ENCODE measurements at regions not wholly inside any gene's neighbourhood (a gene's known extent, or its start where the extent isn't known, plus 50 kb on each side); places are given as distances from the start of the nearest gene placed in this dataset.

GRCh38 chr21:39063517-39063916 is 119.7 kb downstream of the PSMG1 start:
- no peak for TF ChIP-seq GATA3 (IDR thresholded peaks at IDR 0.05; ENCODE audit: low read depth, low read length)
- TF ChIP-seq GATA2 (IDR thresholded peaks at IDR 0.05; ENCODE audit: low read depth, low read length): no peak

DNA sequence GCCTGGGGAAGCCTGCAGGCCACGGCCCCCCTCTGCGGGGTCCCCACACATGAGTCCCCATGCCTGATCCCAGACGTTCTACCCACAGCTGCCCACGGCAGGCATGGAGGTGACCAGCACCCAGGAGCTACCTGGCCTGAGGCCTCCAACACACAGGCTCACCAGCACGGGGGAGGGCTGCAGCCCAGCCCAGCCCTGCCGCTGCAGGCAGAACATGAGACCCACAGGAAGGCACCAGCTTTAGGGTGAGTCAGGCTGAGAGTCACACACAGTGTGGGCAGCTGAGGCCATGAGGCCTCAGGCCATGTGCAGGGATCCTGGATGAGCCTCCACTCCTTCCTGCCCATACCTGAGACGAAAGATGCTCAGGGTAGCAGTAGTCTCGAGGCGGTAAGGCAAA is 121.1 kb downstream of the PSMG1 start:
- TF ChIP-seq GATA3 (IDR thresholded peaks at IDR 0.05; ENCODE audit: low read depth, low read length) (no peak), GATA2 (IDR thresholded peaks at IDR 0.05; ENCODE audit: low read depth, low read length) (no peak)

- no peak for TF ChIP-seq GATA2 (IDR thresholded peaks at IDR 0.05; ENCODE audit: low read depth, low read length)
- no peak for TF ChIP-seq GATA3 (IDR thresholded peaks at IDR 0.05; ENCODE audit: low read depth, low read length)
Measured at GRCh38 chr21:39061766-39062165, 121.5 kb downstream of the PSMG1 start.

GRCh38 chr21:39060485-39061083 is 122.7 kb downstream of the PSMG1 start:
- no peak for TF ChIP-seq GATA3 (IDR thresholded peaks at IDR 0.05; ENCODE audit: low read depth, low read length)
- no peak for TF ChIP-seq GATA2 (IDR thresholded peaks at IDR 0.05; ENCODE audit: low read depth, low read length)

DNA sequence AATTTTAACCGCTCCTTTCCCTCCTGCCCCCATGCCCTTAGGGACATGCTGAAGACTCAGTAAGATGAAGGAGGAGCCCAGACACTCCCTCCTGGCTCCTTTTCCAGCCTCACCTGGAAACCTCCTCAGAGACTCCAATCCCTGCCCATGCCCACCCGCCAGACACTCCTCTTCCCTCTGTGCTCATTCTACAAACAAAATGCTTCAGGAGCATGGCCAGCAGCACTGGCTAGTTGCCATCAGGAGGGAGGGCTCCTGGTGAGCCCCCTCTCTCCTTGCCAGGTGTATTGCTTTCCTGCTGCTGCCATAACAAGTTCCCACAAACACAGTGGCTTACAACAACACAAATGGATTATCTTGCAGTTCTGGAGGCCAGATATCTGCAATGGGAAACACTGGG is 126.1 kb downstream of the PSMG1 start:
- TF ChIP-seq GATA3 (IDR thresholded peaks at IDR 0.05; ENCODE audit: low read depth, low read length): no peak
- TF ChIP-seq GATA2 (IDR thresholded peaks at IDR 0.05; ENCODE audit: low read depth, low read length): no peak

DNA sequence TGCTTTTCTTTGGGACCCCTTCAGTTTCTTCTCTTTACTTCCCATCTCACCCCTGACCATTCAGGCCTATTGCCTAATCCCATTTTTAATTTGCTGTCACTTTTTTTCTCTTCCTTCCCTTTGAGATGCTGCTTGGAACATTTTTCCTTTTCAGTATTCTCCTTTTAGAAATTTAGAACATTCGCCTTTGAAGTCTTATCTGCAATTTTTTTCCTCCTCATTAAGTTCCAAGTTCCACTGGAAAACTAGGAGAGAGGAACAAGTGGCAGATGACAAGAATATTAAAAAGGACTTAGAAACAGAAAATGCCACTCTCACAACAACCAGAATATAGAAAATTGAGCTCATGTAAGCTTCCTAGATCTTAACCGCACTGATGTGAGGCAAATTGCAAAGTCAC is 126.6 kb downstream of the PSMG1 start:
- TF ChIP-seq GATA2 (IDR thresholded peaks at IDR 0.05; ENCODE audit: low read depth, low read length) (no peak), GATA3 (IDR thresholded peaks at IDR 0.05; ENCODE audit: low read depth, low read length) (no peak)

GRCh38 chr21:39055167-39055767 is 128.0 kb downstream of the PSMG1 start:
- TF ChIP-seq GATA2 (IDR thresholded peaks at IDR 0.05; ENCODE audit: low read depth, low read length) (no peak), GATA3 (IDR thresholded peaks at IDR 0.05; ENCODE audit: low read depth, low read length) (no peak)

GRCh38 chr21:39054066-39054465 is 129.2 kb downstream of the PSMG1 start:
- TF ChIP-seq GATA3 (IDR thresholded peaks at IDR 0.05; ENCODE audit: low read depth, low read length): no peak
- no peak for TF ChIP-seq GATA2 (IDR thresholded peaks at IDR 0.05; ENCODE audit: low read depth, low read length)

DNA sequence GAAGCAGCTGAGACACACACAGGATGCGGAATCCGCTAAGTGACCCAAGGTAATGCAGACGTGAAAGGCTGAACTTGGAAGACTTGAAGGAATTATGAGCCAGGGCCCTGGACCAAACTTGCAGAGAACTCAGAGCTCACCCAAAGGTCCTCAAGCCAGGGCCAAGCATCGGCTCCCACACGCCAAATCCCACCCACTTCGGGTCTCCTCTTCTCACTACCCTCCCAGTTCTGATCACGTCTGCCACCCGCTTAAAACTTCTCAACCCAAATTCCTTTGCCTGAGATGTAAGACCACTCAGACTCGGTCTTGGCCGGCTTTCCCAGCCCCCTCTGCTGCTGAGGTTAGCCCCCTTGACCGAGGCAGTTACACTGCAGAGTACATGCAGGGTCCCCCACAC is 130.1 kb downstream of the PSMG1 start:
- TF ChIP-seq GATA2 (IDR thresholded peaks at IDR 0.05; ENCODE audit: low read depth, low read length): no peak

DNA sequence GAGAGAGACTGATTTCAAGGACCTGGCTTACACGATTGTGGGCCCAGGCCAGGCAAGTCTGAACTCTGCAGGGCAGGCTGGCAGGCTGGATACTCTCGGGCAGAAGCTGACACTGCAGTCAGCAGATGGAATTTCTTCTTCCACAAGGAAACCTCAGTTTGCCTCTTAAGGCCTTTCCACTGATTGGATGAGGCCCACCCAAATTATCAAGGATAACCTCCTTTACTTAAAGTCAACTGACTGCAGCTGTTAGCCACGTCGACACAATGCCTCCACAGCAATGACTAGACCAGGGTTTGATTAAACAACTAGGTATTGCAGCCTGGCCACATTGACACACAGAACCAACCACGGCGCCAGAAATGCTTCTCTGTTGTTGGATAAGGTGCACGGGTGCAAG is 130.5 kb downstream of the PSMG1 start:
- TF ChIP-seq GATA2 (IDR thresholded peaks at IDR 0.05; ENCODE audit: low read depth, low read length): no peak
- no peak for TF ChIP-seq GATA3 (IDR thresholded peaks at IDR 0.05; ENCODE audit: low read depth, low read length)

DNA sequence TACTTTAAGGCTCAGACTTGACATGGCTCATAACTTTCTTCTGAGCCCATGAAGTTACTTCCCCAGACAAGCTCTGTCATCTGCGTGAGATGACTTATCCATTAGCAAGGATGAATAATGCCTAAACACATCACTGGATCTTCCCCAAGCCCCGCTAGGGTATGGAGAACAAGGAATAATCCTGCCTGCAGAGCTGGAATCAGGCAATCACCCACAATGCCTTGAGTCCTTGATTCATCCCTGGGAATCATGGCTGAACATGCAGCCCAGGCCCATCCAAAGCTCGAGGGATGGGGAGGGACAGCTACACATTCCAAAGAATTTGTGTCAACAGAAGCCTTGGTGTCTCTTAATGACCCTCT is 131.7 kb downstream of the PSMG1 start:
- TF ChIP-seq GATA3 (IDR thresholded peaks at IDR 0.05; ENCODE audit: low read depth, low read length) (no peak), GATA2 (IDR thresholded peaks at IDR 0.05; ENCODE audit: low read depth, low read length) (no peak)

DNA sequence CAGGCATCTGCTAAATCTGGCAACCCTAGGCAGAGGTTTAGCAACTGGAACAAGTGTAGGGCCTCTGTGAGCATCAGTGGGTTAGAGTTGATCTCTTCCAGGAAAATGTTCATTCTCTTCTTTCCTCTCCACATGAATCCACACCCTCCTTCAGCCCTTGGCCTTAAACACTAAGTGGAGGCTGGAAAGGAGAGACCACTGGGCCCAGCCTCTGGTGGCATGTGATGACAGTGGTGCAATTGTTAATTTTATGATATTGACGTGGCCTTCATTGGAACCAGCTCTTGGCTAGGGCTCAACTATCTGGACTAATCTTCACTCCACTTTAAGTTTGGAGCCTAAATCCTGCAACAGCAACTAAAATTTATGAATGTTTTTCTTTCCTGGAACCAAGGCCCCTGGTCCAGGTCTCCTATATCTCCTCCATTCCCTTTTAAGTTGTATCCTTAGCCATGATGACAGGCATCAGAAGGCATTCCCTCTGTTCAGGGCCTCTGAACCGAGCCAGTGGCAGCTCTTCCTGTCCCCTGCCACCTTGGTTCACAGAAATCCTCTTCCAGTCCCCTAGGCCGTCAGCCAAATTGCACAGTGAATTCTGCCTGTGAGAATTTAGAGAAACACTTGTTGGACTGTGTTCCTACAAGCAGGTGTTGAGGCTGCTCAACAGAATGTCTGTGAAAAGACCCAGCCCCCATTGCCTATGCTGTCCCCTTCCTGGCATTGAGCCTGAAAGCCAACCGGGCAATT is 132.2 kb downstream of the PSMG1 start:
- no peak for TF ChIP-seq GATA2 (IDR thresholded peaks at IDR 0.05; ENCODE audit: low read depth, low read length)
- no peak for TF ChIP-seq GATA3 (IDR thresholded peaks at IDR 0.05; ENCODE audit: low read depth, low read length)

DNA sequence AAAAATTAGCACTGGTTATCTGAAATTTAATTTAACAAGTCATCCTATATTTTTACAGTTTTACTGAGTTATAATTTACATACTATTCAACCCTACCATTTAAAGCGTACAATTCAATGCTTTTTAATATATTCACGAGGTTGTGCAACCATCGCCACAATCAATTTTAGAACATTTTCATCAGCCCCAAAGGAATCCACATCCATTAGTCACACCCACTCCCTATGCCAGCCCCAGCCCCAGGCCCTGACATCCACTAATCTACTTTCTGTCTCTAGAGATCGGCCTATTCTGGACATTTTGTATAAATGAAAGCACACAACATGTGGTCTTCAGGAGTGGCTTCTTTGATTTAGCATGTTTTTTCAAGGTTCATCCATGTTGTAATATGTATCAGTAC is 134.7 kb downstream of the PSMG1 start:
- no peak for TF ChIP-seq GATA3 (IDR thresholded peaks at IDR 0.05; ENCODE audit: low read depth, low read length)
- TF ChIP-seq GATA2 (IDR thresholded peaks at IDR 0.05; ENCODE audit: low read depth, low read length): no peak

- no peak for TF ChIP-seq GATA3 (IDR thresholded peaks at IDR 0.05; ENCODE audit: low read depth, low read length)
- TF ChIP-seq GATA2 (IDR thresholded peaks at IDR 0.05; ENCODE audit: low read depth, low read length): no peak
Measured at GRCh38 chr21:39048064-39048463, 135.2 kb downstream of the PSMG1 start.

DNA sequence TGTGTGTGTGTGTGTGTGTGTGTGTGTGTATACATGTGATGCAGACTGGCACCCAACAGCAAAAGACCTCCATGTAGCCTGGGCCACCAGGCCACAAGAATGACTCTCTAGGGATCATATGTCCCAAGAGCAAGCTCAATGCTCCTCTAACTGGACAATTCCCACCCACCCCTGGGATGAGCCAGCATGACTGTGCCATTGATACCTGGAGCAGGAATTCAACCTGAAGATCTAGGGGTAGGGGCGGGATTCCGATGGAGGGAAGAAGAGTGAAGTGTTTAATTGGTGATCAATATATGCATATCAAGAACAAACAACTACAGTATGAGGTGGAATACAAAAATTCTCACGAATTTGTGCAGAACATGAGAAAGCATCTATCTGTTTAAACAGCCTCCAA is 136.2 kb downstream of the PSMG1 start:
- TF ChIP-seq GATA2 (IDR thresholded peaks at IDR 0.05; ENCODE audit: low read depth, low read length) (no peak), GATA3 (IDR thresholded peaks at IDR 0.05; ENCODE audit: low read depth, low read length) (no peak)

All from SH-SY5Y (cell line).